K562 (cell line): ENCODE measurements at regions not wholly inside any gene's neighbourhood (a gene's known extent, or its start where the extent isn't known, plus 50 kb on each side); places are given as distances from the start of the nearest gene placed in this dataset.

Experiments
- CEBPB ChIP-seq: fragments of 450-650 bp; IDR thresholded peaks from 2 replicates; pipeline ENCODE4 v1.6.1; 2016; ENCODE audit warnings: missing genetic modification characterization, missing compliant biosample characterization
- EHMT2 ChIP-seq: fragments of 450-650 bp; IDR thresholded peaks from 2 replicates; pipeline ENCODE4 v1.6.1; 2018; ENCODE audit warnings: antibody characterized with exemption
- JUN ChIP-seq, 2 experiments: sonication (generic) in 1 of 2; formaldehyde crosslinking in 1 of 2; IDR thresholded peaks; 2 replicates each; pipeline versions ENCODE4 v1.6.1 to v1.8.0; 2012 to 2022; ENCODE audit warnings: borderline replicate concordance in 2 of 2, mild to moderate bottlenecking in 2 of 2, improper control_type of control experiment in 1 of 2, low read depth in 1 of 2, low read length in 1 of 2, missing genetic modification reagents in 1 of 2
- MAFG ChIP-seq: fragments of 450-650 bp; conservative IDR thresholded peaks from 2 replicates; pipeline ENCODE4 v1.6.1; 2016; ENCODE audit warnings: missing genetic modification characterization, missing compliant biosample characterization
- TF ChIP-seq, protein P1 (sequence below), 2 experiments: fragments of 150-350 bp in 1 of 2; IDR thresholded peaks; 2 replicates each; pipeline ENCODE4 v1.6.1; 2012 to 2016; ENCODE audit warnings: low read depth in 2 of 2, low read length in 2 of 2, mild to moderate bottlenecking in 1 of 2, moderate library complexity in 1 of 2
- TF ChIP-seq, protein P2 (sequence below), 2 experiments: IDR thresholded peaks; 2 replicates each; pipeline ENCODE4 v1.6.1; 2012; ENCODE audit warnings: improper control_type of control experiment in 2 of 2, low read depth in 2 of 2, low read length in 2 of 2, borderline replicate concordance in 1 of 2
- TF ChIP-seq, protein P3 (sequence below), 2 experiments: fragments of 450-650 bp in 1 of 2; sonication (generic) in 1 of 2; formaldehyde crosslinking in 1 of 2; IDR thresholded peaks; 2 replicates each; pipeline versions ENCODE4 v1.7.1 to v1.9.0; 2016 to 2022; ENCODE audit warnings: inconsistent platforms in 1 of 2, mild to moderate bottlenecking in 1 of 2, missing genetic modification reagents in 1 of 2

DNA sequence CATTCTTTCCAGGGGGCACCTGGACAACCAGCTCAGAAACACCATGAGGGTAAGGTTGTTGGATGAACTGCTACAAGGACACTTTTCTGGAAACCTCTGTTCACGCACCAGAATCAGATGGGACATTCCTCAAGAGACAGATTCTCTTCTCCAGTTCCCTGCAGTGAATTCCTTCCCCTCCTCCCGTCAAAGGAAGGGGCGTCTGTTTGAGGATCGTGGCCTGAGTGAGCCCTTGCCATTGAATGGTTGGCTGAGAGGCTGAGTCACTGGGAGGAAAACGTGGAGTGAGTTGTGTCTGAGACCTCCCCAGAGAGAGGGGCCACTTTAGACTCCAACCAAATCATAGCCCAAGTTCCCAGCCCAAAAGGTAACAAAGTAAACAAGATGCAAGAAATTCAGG is 79.4 kb upstream of the ZNF507 start:
- TF ChIP-seq, protein P1, sequence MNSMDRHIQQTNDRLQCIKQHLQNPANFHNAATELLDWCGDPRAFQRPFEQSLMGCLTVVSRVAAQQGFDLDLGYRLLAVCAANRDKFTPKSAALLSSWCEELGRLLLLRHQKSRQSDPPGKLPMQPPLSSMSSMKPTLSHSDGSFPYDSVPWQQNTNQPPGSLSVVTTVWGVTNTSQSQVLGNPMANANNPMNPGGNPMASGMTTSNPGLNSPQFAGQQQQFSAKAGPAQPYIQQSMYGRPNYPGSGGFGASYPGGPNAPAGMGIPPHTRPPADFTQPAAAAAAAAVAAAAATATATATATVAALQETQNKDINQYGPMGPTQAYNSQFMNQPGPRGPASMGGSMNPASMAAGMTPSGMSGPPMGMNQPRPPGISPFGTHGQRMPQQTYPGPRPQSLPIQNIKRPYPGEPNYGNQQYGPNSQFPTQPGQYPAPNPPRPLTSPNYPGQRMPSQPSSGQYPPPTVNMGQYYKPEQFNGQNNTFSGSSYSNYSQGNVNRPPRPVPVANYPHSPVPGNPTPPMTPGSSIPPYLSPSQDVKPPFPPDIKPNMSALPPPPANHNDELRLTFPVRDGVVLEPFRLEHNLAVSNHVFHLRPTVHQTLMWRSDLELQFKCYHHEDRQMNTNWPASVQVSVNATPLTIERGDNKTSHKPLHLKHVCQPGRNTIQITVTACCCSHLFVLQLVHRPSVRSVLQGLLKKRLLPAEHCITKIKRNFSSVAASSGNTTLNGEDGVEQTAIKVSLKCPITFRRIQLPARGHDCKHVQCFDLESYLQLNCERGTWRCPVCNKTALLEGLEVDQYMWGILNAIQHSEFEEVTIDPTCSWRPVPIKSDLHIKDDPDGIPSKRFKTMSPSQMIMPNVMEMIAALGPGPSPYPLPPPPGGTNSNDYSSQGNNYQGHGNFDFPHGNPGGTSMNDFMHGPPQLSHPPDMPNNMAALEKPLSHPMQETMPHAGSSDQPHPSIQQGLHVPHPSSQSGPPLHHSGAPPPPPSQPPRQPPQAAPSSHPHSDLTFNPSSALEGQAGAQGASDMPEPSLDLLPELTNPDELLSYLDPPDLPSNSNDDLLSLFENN (IDR thresholded peaks at IDR 0.05; ENCODE audit: low read depth in 2 of 2, low read length in 2 of 2), result no peak
- no peak for TF ChIP-seq MAFG (tag)
- no peak for TF ChIP-seq CEBPB
- no peak for TF ChIP-seq EHMT2
- TF ChIP-seq, protein P2, sequence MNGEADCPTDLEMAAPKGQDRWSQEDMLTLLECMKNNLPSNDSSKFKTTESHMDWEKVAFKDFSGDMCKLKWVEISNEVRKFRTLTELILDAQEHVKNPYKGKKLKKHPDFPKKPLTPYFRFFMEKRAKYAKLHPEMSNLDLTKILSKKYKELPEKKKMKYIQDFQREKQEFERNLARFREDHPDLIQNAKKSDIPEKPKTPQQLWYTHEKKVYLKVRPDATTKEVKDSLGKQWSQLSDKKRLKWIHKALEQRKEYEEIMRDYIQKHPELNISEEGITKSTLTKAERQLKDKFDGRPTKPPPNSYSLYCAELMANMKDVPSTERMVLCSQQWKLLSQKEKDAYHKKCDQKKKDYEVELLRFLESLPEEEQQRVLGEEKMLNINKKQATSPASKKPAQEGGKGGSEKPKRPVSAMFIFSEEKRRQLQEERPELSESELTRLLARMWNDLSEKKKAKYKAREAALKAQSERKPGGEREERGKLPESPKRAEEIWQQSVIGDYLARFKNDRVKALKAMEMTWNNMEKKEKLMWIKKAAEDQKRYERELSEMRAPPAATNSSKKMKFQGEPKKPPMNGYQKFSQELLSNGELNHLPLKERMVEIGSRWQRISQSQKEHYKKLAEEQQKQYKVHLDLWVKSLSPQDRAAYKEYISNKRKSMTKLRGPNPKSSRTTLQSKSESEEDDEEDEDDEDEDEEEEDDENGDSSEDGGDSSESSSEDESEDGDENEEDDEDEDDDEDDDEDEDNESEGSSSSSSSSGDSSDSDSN (IDR thresholded peaks at IDR 0.05; ENCODE audit: borderline replicate concordance in 1 of 2, low read depth in 2 of 2, low read length in 2 of 2), result no peak
- TF ChIP-seq JUN (IDR thresholded peaks at IDR 0.05; ENCODE audit: borderline replicate concordance, low read depth, low read length), result no peak
- TF ChIP-seq JUN (CRISPR knock-in tag; IDR thresholded peaks at IDR 0.05; ENCODE audit: borderline replicate concordance), result no peak
- TF ChIP-seq, protein P3, sequence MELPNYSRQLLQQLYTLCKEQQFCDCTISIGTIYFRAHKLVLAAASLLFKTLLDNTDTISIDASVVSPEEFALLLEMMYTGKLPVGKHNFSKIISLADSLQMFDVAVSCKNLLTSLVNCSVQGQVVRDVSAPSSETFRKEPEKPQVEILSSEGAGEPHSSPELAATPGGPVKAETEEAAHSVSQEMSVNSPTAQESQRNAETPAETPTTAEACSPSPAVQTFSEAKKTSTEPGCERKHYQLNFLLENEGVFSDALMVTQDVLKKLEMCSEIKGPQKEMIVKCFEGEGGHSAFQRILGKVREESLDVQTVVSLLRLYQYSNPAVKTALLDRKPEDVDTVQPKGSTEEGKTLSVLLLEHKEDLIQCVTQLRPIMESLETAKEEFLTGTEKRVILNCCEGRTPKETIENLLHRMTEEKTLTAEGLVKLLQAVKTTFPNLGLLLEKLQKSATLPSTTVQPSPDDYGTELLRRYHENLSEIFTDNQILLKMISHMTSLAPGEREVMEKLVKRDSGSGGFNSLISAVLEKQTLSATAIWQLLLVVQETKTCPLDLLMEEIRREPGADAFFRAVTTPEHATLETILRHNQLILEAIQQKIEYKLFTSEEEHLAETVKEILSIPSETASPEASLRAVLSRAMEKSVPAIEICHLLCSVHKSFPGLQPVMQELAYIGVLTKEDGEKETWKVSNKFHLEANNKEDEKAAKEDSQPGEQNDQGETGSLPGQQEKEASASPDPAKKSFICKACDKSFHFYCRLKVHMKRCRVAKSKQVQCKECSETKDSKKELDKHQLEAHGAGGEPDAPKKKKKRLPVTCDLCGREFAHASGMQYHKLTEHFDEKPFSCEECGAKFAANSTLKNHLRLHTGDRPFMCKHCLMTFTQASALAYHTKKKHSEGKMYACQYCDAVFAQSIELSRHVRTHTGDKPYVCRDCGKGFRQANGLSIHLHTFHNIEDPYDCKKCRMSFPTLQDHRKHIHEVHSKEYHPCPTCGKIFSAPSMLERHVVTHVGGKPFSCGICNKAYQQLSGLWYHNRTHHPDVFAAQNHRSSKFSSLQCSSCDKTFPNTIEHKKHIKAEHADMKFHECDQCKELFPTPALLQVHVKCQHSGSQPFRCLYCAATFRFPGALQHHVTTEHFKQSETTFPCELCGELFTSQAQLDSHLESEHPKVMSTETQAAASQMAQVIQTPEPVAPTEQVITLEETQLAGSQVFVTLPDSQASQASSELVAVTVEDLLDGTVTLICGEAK (IDR thresholded peaks at IDR 0.05), result no peak
- TF ChIP-seq, protein P3 (CRISPR knock-in tag; IDR thresholded peaks at IDR 0.05), result no peak
